ENCODE measurements at regions not wholly inside any gene's neighbourhood (a gene's known extent, or its start where the extent isn't known, plus 50 kb on each side); places are given as distances from the start of the nearest gene placed in this dataset.
"Not testable (repeated sequence)": the region's sequence is repeated elsewhere in the genome, so short reads cannot be mapped to it uniquely, and the experiment has no call there.

GRCh38 chr18:104264-104663, 54.1 kb upstream of the USP14 start:
- not testable (repeated sequence) for H3K36me3 Mint-ChIP-seq (ENCODE audit: insufficient read depth); H3K4me3 Mint-ChIP-seq; H3K27me3 Mint-ChIP-seq; ATAC-seq (replicated peaks; ENCODE audit: extremely low read depth, poor library complexity, severe bottlenecking); H3K4me1 Mint-ChIP-seq; H3K27ac Mint-ChIP-seq (ENCODE audit: low read depth); DNase-seq (ENCODE audit: low spot score in 2 of 2)
- H3K9me3 Mint-ChIP-seq = peaks cover 13% of the 10 kb centered on the region

GRCh38 chr18:105161-106053, 53.0 kb upstream of the USP14 start:
- not testable (repeated sequence) for H3K36me3 Mint-ChIP-seq (ENCODE audit: insufficient read depth); H3K27ac Mint-ChIP-seq (ENCODE audit: low read depth); DNase-seq (ENCODE audit: low spot score in 2 of 2); H3K27me3 Mint-ChIP-seq; H3K4me1 Mint-ChIP-seq; H3K4me3 Mint-ChIP-seq; ATAC-seq (replicated peaks; ENCODE audit: extremely low read depth, poor library complexity, severe bottlenecking)
- H3K9me3 Mint-ChIP-seq = peaks cover 24% of the 10 kb centered on the region

GRCh38 chr18:106054-106851, 52.1 kb upstream of the USP14 start:
- ATAC-seq (replicated peaks; ENCODE audit: extremely low read depth, poor library complexity, severe bottlenecking); H3K27me3 Mint-ChIP-seq; H3K4me3 Mint-ChIP-seq; DNase-seq (ENCODE audit: low spot score in 2 of 2); H3K4me1 Mint-ChIP-seq; H3K27ac Mint-ChIP-seq (ENCODE audit: low read depth); H3K36me3 Mint-ChIP-seq (ENCODE audit: insufficient read depth): not testable (repeated sequence)
- H3K9me3 Mint-ChIP-seq = peaks cover 25% of the 10 kb centered on the region

- not testable (repeated sequence) for H3K4me3 Mint-ChIP-seq; H3K36me3 Mint-ChIP-seq (ENCODE audit: insufficient read depth); ATAC-seq (replicated peaks; ENCODE audit: extremely low read depth, poor library complexity, severe bottlenecking); H3K27me3 Mint-ChIP-seq; H3K4me1 Mint-ChIP-seq; H3K27ac Mint-ChIP-seq (ENCODE audit: low read depth); DNase-seq (ENCODE audit: low spot score in 2 of 2)
- peaks cover 25% of the 10 kb centered on the region for H3K9me3 Mint-ChIP-seq
Measured at GRCh38 chr18:106868-107384, 51.4 kb upstream of the USP14 start.

GRCh38 chr18:107464-107863, 50.9 kb upstream of the USP14 start:
- H3K27ac Mint-ChIP-seq (ENCODE audit: low read depth); H3K27me3 Mint-ChIP-seq; H3K36me3 Mint-ChIP-seq (ENCODE audit: insufficient read depth); H3K4me3 Mint-ChIP-seq; H3K4me1 Mint-ChIP-seq; ATAC-seq (replicated peaks; ENCODE audit: extremely low read depth, poor library complexity, severe bottlenecking); DNase-seq (ENCODE audit: low spot score in 2 of 2): not testable (repeated sequence)
- H3K9me3 Mint-ChIP-seq = peaks cover 25% of the 10 kb centered on the region

- not testable (repeated sequence) for H3K4me3 Mint-ChIP-seq; H3K36me3 Mint-ChIP-seq (ENCODE audit: insufficient read depth); H3K4me1 Mint-ChIP-seq; H3K27ac Mint-ChIP-seq (ENCODE audit: low read depth); H3K27me3 Mint-ChIP-seq
- peak; percentile 16 to 54 for DNase-seq (ENCODE audit: low spot score in 2 of 2)
- ATAC-seq (replicated peaks; ENCODE audit: extremely low read depth, poor library complexity, severe bottlenecking) = peak; percentile 33
- peaks cover 25% of the 10 kb centered on the region for H3K9me3 Mint-ChIP-seq
Measured at GRCh38 chr18:107947-108664, 50.3 kb upstream of the USP14 start.
